GM12864 (cell line): ENCODE measurements at regions not wholly inside any gene's neighbourhood (a gene's known extent, or its start where the extent isn't known, plus 50 kb on each side); places are given as distances from the start of the nearest gene placed in this dataset.
"Not testable (repeated sequence)": the region's sequence is repeated elsewhere in the genome, so short reads cannot be mapped to it uniquely, and the experiment has no call there.

Experiments
- DNase-seq: peaks from one replicate; pipeline ENCODE4 v3.0.0-alpha.2; 2011; ENCODE audit warnings: low read depth
- H3K4me3 ChIP-seq: 2 replicates; pipeline ENCODE4 v1.5.1; 2011; ENCODE audit warnings: mild to moderate bottlenecking, low read depth, low read length, control low read depth
- CTCF ChIP-seq: IDR thresholded peaks from 2 replicates; pipeline ENCODE4 v1.5.1; 2011; ENCODE audit warnings: low read depth, mild to moderate bottlenecking, moderate library complexity, low read length, control low read depth, inconsistent platforms; ENCODE audit errors: missing control alignments

DNA sequence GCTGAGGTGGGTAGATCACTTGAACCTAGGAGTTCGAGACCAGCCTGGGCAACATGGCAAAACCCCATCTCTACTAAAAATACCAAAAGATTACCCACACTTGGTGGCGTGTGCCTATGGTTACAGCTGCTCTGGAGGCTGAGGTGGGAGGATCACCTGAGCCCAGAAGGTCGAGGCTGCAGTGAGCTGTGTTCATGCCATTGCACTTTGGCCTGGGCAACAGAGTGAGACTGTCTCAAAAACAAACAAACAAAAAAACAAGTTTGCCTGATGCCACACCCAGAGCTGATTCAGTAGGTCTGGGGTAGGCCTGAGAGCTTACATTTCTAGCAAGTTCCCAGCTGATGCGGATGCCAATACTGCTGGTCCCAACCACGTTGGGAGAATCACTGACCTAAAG lies 60.5 kb upstream of the HSPA9 start:
- no peak overlapping the region for H3K4me3 ChIP-seq
- no peak for DNase-seq
- TF ChIP-seq CTCF, result no peak

- no peak overlapping the region for H3K4me3 ChIP-seq
- DNase-seq, result no peak
- TF ChIP-seq CTCF, result no peak
These were observed 60.1 kb upstream of the HSPA9 start for GRCh38 chr5:138635265-138635664.

DNA sequence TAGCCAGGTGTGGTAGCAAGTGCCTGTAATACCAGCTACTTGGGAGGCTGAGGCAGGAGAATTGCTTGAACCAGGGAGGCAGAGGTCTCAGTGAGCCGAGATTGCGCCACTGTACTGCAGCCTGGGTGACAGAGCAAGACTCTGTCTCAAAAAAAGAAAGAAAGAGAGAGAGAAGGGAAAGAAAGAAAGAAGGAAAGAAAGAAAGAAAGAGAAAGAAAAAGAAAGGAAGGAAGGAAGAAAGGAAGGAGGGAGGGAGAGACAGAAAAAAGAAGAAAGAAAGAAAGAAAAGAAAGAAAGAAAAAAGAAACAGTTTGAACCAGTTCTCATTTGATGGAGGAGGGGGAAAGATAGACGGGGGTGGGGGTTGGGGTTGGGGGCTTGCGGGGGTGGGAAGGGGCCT lies 59.6 kb upstream of the HSPA9 start:
- H3K4me3 ChIP-seq, DNase-seq: not testable (repeated sequence)

GRCh38 chr5:138632900-138633489 lies 57.8 kb upstream of the HSPA9 start:
- DNase-seq, result no peak
- peak; percentile 63 for TF ChIP-seq CTCF
- H3K4me3 ChIP-seq, result no peak overlapping the region

GRCh38 chr5:138631096-138631928 lies 56.1 kb upstream of the HSPA9 start:
- DNase-seq, result no peak
- no peak for TF ChIP-seq CTCF
- no peak overlapping the region for H3K4me3 ChIP-seq

DNA sequence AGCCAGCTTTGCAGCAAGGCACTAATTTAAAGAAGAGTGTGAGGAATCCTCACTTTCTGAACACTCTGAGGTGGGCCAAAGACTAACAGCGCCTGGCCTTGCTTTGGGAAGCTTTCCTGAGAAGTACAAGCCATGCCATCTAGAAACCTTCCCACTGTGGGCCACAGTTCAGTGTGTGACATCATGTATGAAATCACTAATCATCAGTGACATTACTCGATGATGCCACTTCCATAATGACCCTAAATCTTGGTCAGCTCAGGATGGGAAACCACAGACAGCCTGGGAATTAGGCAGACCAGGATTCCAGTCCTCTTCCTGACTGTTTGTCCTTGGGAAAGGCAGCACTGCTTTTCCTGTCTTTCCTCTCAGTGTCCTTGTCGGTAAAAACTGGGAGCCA lies 54.2 kb upstream of the HSPA9 start:
- no peak overlapping the region for H3K4me3 ChIP-seq
- DNase-seq, result no peak
- no peak for TF ChIP-seq CTCF

GRCh38 chr5:138626333-138626944 lies 51.2 kb upstream of the HSPA9 start:
- H3K4me3 ChIP-seq, result no peak overlapping the region
- TF ChIP-seq CTCF, result no peak
- no peak for DNase-seq
